Osteocyte (in vitro differentiated cells): ENCODE measurements at regions not wholly inside any gene's neighbourhood (a gene's known extent, or its start where the extent isn't known, plus 50 kb on each side); places are given as distances from the start of the nearest gene placed in this dataset.
"Not testable (repeated sequence)": the region's sequence is repeated elsewhere in the genome, so short reads cannot be mapped to it uniquely, and the experiment has no call there.

Experiments used
- DNase-seq: peaks from one replicate; pipeline ENCODE4 v3.0.0; 2021; ENCODE audit warnings: mixed read lengths; ENCODE audit not compliant: unreplicated experiment; ENCODE audit errors: extremely low spot score
- H3K27ac Mint-ChIP-seq: one replicate; pipeline ENCODE4 v1.8.0; 2021; ENCODE audit warnings: mild to moderate bottlenecking, mixed read lengths; ENCODE audit not compliant: unreplicated experiment
- H3K27me3 Mint-ChIP-seq: one replicate; pipeline ENCODE4 v1.8.0; 2021; ENCODE audit warnings: mixed read lengths; ENCODE audit not compliant: unreplicated experiment
- H3K36me3 Mint-ChIP-seq: one replicate; pipeline ENCODE4 v1.8.0; 2021; ENCODE audit warnings: mixed read lengths; ENCODE audit not compliant: unreplicated experiment
- H3K4me1 Mint-ChIP-seq: one replicate; pipeline ENCODE4 v1.8.0; 2021; ENCODE audit warnings: mixed read lengths; ENCODE audit not compliant: unreplicated experiment
- H3K4me3 Mint-ChIP-seq: one replicate; pipeline ENCODE4 v1.8.0; 2021; ENCODE audit warnings: mild to moderate bottlenecking, moderate library complexity, mixed read lengths; ENCODE audit not compliant: unreplicated experiment
- H3K9me3 Mint-ChIP-seq: one replicate; pipeline ENCODE4 v1.8.0; 2021; ENCODE audit warnings: mixed read lengths; ENCODE audit not compliant: unreplicated experiment
- CTCF ChIP-seq: fragments of 200-600 bp; sonication (generic); IDR thresholded peaks from 2 replicates; pipeline ENCODE4 v1.5.0; 2021; ENCODE audit warnings: antibody characterized with exemption, mild to moderate bottlenecking, moderate library complexity

GRCh38 chr16:88169136-88169830 lies 213.5 kb upstream of the ZNF469 start:
- DNase-seq, result peak; percentile 73
- H3K27me3 Mint-ChIP-seq, H3K4me1 Mint-ChIP-seq, H3K4me3 Mint-ChIP-seq, H3K27ac Mint-ChIP-seq: not testable (repeated sequence)
- Mint-ChIP-seq H3K9me3 (peaks cover 22% of the 10 kb centered on the region), H3K36me3 (peaks cover 11% of the 10 kb centered on the region)

DNA sequence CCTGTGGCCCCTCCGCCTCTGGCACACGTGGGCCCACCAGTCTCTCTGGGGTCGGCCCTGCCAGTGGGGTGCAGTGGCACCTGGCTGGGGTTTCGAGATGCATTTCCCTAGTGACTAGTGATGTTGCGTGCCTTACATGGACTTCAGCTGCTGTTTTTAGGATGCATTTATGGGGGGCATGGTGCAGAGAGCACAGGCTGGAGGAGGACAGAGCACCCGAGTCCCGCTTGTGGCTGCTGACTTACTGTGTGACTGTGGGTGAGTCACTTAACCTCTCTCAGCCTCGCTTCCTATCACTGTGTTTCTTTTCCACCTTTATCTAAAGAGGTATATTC lies 213.0 kb upstream of the ZNF469 start:
- H3K27ac Mint-ChIP-seq, H3K27me3 Mint-ChIP-seq, H3K4me1 Mint-ChIP-seq, DNase-seq, H3K4me3 Mint-ChIP-seq: not testable (repeated sequence)
- Mint-ChIP-seq H3K36me3 (peaks cover 11% of the 10 kb centered on the region), H3K9me3 (peaks cover 22% of the 10 kb centered on the region)

- no peak overlapping the region for H3K4me3 Mint-ChIP-seq
- peaks cover 13% of the 10 kb centered on the region for H3K36me3 Mint-ChIP-seq
- no peaks in the 10 kb centered on the region for H3K4me1 Mint-ChIP-seq
- DNase-seq, result peak; percentile 56
- no peak overlapping the region for H3K27ac Mint-ChIP-seq
- H3K27me3 Mint-ChIP-seq, result peaks cover 10% of the 10 kb centered on the region
- TF ChIP-seq CTCF, result no peak
- H3K9me3 Mint-ChIP-seq, result peaks cover 30% of the 10 kb centered on the region
Observed at GRCh38 chr16:88170528-88170991, 212.2 kb upstream of the ZNF469 start.

DNA sequence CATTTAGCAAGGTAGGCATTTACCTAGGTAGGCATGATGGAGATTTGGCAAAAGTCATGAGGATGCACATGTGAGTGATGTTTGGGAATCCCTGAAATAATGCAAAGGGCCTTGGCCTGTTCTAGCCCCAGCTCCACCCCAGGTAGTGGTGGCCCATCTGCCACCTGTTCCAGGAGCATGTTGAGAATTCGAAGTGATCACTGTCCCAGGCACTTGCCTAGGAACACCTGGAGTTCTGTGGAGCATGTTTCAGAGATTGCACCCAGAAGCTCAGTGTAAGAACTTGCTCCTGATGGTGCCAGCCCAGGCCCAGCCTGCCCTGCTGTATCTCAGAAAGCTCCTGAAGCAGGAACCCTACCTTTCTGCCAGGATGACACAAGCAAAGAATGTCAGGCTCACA lies 211.6 kb upstream of the ZNF469 start:
- not testable (repeated sequence) for H3K27ac Mint-ChIP-seq, H3K4me3 Mint-ChIP-seq, DNase-seq, H3K27me3 Mint-ChIP-seq, H3K4me1 Mint-ChIP-seq
- Mint-ChIP-seq H3K9me3 (peaks cover 32% of the 10 kb centered on the region), H3K36me3 (peaks cover 14% of the 10 kb centered on the region)

- H3K4me1 Mint-ChIP-seq, DNase-seq, H3K27me3 Mint-ChIP-seq, H3K27ac Mint-ChIP-seq, H3K4me3 Mint-ChIP-seq: not testable (repeated sequence)
- H3K36me3 Mint-ChIP-seq, result peaks cover 16% of the 10 kb centered on the region
- peaks cover 32% of the 10 kb centered on the region for H3K9me3 Mint-ChIP-seq
Observed at GRCh38 chr16:88176184-88176583, 206.6 kb upstream of the ZNF469 start.

GRCh38 chr16:88176591-88177180 lies 206.1 kb upstream of the ZNF469 start:
- not testable (repeated sequence) for H3K4me1 Mint-ChIP-seq, H3K27ac Mint-ChIP-seq, H3K27me3 Mint-ChIP-seq, H3K4me3 Mint-ChIP-seq
- DNase-seq, result peak; percentile 57
- Mint-ChIP-seq H3K36me3 (peaks cover 14% of the 10 kb centered on the region), H3K9me3 (peaks cover 29% of the 10 kb centered on the region)

DNA sequence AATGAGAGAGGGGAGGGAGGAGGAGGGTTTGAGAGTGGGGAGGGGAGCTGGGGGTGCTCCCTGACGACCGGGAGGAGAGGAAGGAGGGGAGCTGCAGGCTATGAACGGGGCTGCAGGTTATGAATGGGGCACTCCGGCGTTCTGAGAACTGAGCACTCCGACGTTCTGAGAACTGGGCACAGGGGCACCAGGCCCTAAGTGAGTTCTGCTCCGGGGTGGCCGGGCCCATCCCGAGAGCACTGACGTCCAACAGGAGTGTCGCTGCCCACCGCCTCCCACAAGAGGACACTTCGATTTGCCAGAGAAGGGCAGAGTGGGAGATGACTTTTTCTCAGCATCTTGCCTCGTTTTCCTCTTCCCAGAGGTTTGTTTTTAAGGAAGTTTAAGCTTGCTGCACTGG lies 204.5 kb upstream of the ZNF469 start:
- not testable (repeated sequence) for H3K36me3 Mint-ChIP-seq, H3K27me3 Mint-ChIP-seq, H3K4me1 Mint-ChIP-seq, H3K27ac Mint-ChIP-seq, H3K4me3 Mint-ChIP-seq
- H3K9me3 Mint-ChIP-seq, result peaks cover 14% of the 10 kb centered on the region
- DNase-seq, result peak; percentile 54

- peak; percentile 71 for DNase-seq
- H3K4me1 Mint-ChIP-seq, H3K4me3 Mint-ChIP-seq, H3K27ac Mint-ChIP-seq, H3K9me3 Mint-ChIP-seq, H3K36me3 Mint-ChIP-seq, H3K27me3 Mint-ChIP-seq: not testable (repeated sequence)
Observed at GRCh38 chr16:88178896-88179295, 203.9 kb upstream of the ZNF469 start.

DNA sequence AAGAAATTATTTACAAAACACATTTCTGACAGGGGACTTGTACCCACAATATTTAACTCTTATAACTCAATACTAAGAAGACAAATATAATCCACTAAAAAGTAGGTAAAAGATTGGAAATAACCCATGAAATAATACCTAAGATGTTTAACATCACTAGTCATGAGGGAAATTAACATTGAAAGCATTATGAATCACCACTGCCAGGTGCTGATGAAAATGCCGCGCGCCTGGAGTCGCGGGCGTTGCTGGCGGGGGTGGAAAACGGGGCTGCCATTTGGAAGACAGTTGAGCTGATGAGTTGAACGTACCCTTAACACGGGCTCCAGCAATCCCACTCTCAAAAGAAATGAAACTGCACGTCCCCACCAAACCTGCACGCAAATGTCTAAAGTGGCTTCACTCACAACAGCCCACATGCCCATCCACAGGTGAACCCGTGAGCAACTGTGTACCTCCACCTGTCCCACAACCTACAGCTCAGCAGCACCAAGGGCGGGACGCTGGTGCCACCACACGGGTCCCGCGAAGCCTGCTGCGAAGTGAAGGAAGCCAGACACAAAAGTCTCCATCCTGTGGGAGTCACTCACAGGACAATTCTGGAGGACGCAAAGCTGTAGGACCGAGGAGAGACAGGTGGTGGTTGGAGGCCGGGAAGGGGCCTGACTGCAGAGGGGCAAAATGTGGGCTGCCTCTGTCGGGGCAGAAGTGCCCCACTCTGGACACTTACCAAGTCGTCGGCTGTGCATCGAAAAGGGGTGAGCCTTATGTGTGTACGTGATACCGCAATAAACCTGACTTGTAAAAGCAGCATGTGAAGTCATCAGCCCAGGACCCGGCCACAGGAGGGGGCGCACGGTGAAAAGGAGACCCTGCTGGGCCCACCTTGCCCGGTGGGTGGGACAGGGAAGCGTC lies 199.5 kb upstream of the ZNF469 start:
- H3K4me3 Mint-ChIP-seq, H3K27me3 Mint-ChIP-seq, H3K36me3 Mint-ChIP-seq, H3K27ac Mint-ChIP-seq, H3K9me3 Mint-ChIP-seq: not testable (repeated sequence)
- DNase-seq, result peak; percentile 60
- peaks cover 32% of the 10 kb centered on the region for H3K4me1 Mint-ChIP-seq

GRCh38 chr16:88184053-88184452 lies 198.7 kb upstream of the ZNF469 start:
- H3K9me3 Mint-ChIP-seq, H3K27me3 Mint-ChIP-seq, H3K27ac Mint-ChIP-seq, H3K36me3 Mint-ChIP-seq, H3K4me3 Mint-ChIP-seq: not testable (repeated sequence)
- peaks cover 35% of the 10 kb centered on the region for H3K4me1 Mint-ChIP-seq
- DNase-seq, result peak; percentile 67
